ENCODE measurements at regions not wholly inside any gene's neighbourhood (a gene's known extent, or its start where the extent isn't known, plus 50 kb on each side); places are given as distances from the start of the nearest gene placed in this dataset.

DNA sequence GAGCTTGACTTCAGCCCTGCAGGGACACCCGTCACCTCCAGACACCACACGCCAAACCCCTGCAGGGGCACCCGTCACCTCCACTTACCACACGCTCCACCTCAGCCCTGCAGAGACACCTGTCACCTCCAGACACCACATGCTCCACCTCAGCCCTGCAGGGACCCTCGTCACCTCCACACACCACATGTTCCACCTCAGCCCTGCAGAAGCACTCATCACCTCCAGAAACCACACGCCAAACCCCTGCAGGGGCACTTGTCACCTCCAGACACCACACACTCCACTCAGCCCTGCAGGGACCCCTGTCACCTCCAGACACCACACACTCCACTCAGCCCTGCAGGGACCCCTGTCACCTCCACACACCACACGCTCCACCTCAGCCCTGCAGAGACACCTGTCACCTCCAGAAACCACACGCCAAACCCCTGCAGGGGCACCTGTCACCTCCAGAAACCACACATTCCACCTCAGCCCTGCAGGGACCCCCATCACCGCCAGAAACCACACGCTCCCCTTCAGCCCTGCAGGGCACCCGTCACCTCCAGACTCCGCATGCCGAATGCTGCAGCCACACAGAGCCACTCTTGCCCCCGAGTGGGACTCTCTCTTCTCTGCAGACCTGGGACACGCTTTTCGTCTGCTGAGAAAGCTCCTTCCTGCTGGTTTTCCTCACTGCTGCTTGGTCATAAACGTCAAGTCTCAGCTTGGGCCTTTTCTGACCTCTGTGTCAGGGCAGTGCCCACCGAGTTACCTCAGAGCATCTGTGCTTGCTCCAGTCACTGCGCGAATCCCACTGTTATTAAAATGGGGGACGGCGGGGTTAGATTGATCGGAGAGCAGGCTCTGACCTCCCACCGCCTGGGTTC is 77.5 kb upstream of the SALL3 start:
- DNase-seq (ENCODE audit: low spot score, unreplicated experiment), result no peak
- Mint-ChIP-seq H3K4me3 (ENCODE audit: low read depth) (no peak overlapping the region), H3K27ac (no peak overlapping the region), H3K27me3 (peaks cover 12% of the 10 kb centered on the region), H3K4me1 (ENCODE audit: low read depth) (no peaks in the 10 kb centered on the region), H3K9me3 (ENCODE audit: low read depth) (peaks cover 4% of the 10 kb centered on the region), H3K36me3 (ENCODE audit: insufficient read depth) (no peaks in the 10 kb centered on the region)
- TF ChIP-seq, protein P1, sequence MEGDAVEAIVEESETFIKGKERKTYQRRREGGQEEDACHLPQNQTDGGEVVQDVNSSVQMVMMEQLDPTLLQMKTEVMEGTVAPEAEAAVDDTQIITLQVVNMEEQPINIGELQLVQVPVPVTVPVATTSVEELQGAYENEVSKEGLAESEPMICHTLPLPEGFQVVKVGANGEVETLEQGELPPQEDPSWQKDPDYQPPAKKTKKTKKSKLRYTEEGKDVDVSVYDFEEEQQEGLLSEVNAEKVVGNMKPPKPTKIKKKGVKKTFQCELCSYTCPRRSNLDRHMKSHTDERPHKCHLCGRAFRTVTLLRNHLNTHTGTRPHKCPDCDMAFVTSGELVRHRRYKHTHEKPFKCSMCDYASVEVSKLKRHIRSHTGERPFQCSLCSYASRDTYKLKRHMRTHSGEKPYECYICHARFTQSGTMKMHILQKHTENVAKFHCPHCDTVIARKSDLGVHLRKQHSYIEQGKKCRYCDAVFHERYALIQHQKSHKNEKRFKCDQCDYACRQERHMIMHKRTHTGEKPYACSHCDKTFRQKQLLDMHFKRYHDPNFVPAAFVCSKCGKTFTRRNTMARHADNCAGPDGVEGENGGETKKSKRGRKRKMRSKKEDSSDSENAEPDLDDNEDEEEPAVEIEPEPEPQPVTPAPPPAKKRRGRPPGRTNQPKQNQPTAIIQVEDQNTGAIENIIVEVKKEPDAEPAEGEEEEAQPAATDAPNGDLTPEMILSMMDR (IDR thresholded peaks at IDR 0.05; ENCODE audit: unreplicated experiment), result no peak

DNA sequence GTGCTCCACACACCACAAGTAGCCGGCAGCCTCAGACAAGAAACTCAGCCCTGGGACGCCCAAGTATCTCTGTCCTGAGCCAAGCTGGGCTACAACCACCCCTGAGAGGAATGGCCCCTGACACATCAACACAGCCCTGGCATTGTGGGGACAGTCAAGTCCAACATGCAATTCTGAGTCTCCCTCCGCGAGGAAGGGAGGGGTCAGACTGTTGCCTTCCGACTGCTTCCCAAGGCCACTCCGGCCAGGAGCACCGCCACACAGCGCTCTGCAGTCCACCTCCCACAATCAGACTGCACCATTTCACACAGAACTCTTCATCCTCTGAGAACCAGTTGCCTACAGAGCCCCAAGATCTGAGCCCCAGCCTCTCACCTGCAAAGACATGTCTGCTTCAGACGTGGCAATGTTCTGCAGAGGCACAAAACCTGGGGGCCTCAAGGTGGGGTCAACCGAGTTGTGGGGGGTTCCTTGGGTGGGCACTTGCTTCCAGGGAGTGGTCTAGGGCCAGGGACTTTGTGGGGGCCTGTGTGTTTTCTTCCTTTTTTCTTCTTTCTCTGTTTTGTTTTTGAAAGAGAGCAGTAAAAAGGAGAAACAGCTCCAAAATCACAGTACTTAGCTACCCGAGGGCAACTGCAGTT is 76.7 kb upstream of the SALL3 start:
- Mint-ChIP-seq H3K36me3 (ENCODE audit: insufficient read depth) (no peaks in the 10 kb centered on the region), H3K27ac (no peak overlapping the region), H3K4me3 (ENCODE audit: low read depth) (no peak overlapping the region), H3K9me3 (ENCODE audit: low read depth) (peaks cover 3% of the 10 kb centered on the region), H3K27me3 (peaks cover 12% of the 10 kb centered on the region), H3K4me1 (ENCODE audit: low read depth) (no peaks in the 10 kb centered on the region)
- TF ChIP-seq, protein P1 (IDR thresholded peaks at IDR 0.05; ENCODE audit: unreplicated experiment), result no peak
- no peak for DNase-seq (ENCODE audit: low spot score, unreplicated experiment)

DNA sequence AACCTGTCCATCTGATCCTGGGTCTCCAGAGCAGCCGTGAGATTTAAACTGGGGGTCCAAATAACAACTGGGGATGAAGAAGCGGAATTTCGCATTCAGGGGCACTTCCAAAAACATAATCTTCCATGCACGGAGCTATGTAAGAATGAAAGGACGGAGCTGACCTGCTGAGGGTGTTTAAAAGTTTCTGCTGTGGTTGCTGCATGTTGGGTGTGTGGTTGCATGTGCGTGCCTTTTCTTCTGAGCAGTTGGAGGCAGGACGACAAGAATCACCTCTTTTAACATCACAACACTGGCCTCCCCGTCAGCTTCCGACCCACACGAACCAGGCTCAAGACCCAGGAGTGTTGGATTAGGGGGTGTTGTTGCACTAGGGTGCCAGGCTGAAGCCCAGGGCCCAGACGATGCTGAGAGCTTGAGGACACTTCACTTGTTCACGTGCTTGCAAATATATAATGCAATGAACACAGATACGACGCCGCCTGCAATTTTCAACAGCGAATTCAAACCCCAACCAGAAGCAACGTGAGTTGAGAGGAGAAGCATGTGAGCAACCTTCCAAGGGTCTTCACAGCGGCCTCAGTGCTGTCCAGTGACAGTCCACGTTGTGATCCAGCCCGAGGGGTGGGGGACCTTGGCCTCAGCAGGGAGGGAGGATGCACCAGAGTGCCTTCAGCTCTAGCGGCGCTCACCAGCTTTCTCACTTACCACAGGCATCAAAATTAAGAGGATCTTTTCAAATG is 76.0 kb upstream of the SALL3 start:
- Mint-ChIP-seq H3K4me3 (ENCODE audit: low read depth) (no peak overlapping the region), H3K36me3 (ENCODE audit: insufficient read depth) (no peaks in the 10 kb centered on the region), H3K4me1 (ENCODE audit: low read depth) (no peaks in the 10 kb centered on the region), H3K9me3 (ENCODE audit: low read depth) (no peaks in the 10 kb centered on the region), H3K27ac (no peak overlapping the region), H3K27me3 (peaks cover 12% of the 10 kb centered on the region)
- TF ChIP-seq, protein P1 (IDR thresholded peaks at IDR 0.05; ENCODE audit: unreplicated experiment), result no peak
- no peak for DNase-seq (ENCODE audit: low spot score, unreplicated experiment)

DNA sequence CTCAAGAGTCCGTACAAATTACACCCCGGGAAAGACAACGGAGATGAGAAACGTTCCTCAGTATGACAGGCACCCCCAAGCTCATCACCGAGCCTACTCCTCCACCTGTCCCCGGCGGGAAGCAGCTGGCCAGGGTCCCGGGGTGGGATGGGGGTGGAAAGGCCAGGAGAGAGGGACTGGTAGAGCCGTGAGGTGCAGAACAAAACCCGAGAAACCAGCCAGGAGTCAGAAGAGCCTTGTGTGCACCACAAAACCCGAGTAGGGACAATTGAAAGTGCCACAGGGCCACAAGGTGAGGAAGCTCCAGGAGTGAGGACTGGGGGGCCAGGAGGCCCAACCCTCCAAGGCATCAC is 75.5 kb upstream of the SALL3 start:
- Mint-ChIP-seq H3K27me3 (peaks cover 12% of the 10 kb centered on the region), H3K4me1 (ENCODE audit: low read depth) (no peaks in the 10 kb centered on the region), H3K9me3 (ENCODE audit: low read depth) (no peaks in the 10 kb centered on the region), H3K36me3 (ENCODE audit: insufficient read depth) (no peaks in the 10 kb centered on the region), H3K27ac (no peak overlapping the region), H3K4me3 (ENCODE audit: low read depth) (no peak overlapping the region)
- DNase-seq (ENCODE audit: low spot score, unreplicated experiment), result no peak
- TF ChIP-seq, protein P1 (IDR thresholded peaks at IDR 0.05; ENCODE audit: unreplicated experiment), result no peak

DNA sequence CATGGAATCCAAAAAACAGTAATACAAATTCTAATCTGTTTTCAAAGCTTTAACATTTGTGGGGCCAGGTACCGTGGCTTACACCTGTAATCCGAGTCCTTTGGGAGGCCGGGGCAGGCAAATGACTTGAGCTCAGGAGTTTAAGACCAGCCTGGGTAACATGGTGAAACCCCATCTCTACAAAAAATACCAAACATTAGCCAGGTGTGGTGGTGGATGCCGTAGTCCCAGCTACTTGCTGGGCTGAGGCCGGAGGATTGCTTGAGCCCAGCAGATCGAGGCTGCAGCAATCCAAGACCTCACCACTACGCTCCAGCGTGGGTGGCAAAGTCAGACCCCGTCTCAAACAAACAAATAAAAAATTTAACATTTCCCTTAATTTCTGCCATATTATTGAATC is 74.3 kb upstream of the SALL3 start:
- no peak overlapping the region for H3K4me3 Mint-ChIP-seq (ENCODE audit: low read depth)

More for the DNA sequence above, 74.3 kb upstream of the SALL3 start:
- TF ChIP-seq, protein P1 (IDR thresholded peaks at IDR 0.05; ENCODE audit: unreplicated experiment), result no peak
- peaks cover 12% of the 10 kb centered on the region for H3K27me3 Mint-ChIP-seq
- no peak for DNase-seq (ENCODE audit: low spot score, unreplicated experiment)
- no peaks in the 10 kb centered on the region for H3K4me1 Mint-ChIP-seq (ENCODE audit: low read depth)
- H3K36me3 Mint-ChIP-seq (ENCODE audit: insufficient read depth), result no peaks in the 10 kb centered on the region
- no peak overlapping the region for H3K27ac Mint-ChIP-seq
- no peaks in the 10 kb centered on the region for H3K9me3 Mint-ChIP-seq (ENCODE audit: low read depth)
